ENCODE measurements at regions not wholly inside any gene's neighbourhood (a gene's known extent, or its start where the extent isn't known, plus 50 kb on each side); places are given as distances from the start of the nearest gene placed in this dataset.

- TF ChIP-seq FOXM1 (IDR thresholded peaks at IDR 0.05; ENCODE audit: borderline replicate concordance) (no peak), SUZ12 (IDR thresholded peaks at IDR 0.05) (no peak), NFRKB (IDR thresholded peaks at IDR 0.05) (no peak), BHLHE40 (IDR thresholded peaks at IDR 0.05; ENCODE audit: borderline replicate concordance) (no peak), FOXK2 (IDR thresholded peaks at IDR 0.05) (no peak), HDGF (IDR thresholded peaks at IDR 0.05; ENCODE audit: borderline replicate concordance) (no peak), SP1 (IDR thresholded peaks at IDR 0.05) (no peak)
These were observed 304.6 kb upstream of the FAM78B start for GRCh38 chr1:166471359-166471758.
